ENCODE measurements at regions not wholly inside any gene's neighbourhood (a gene's known extent, or its start where the extent isn't known, plus 50 kb on each side); places are given as distances from the start of the nearest gene placed in this dataset.
"Not testable (repeated sequence)": the region's sequence is repeated elsewhere in the genome, so short reads cannot be mapped to it uniquely, and the experiment has no call there.

DNA sequence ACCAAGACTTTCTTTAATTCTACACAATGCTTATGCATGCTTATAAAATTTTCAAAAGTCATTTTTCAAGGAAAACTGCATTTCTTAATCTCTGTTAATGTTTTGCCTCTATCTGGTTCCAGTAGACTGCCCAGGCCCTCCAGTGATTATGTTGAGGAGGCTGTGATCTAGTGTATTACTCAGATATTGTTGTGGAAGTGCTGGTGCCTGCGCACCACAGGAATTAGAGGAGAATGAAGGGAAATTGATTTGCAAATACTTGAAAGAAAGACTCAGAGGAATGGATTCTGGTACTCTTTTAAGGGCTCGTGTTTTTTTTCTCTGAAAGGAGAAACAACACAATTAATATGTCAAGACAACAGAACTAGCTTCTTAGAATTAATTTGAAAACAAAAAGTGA lies 1015.1 kb downstream of the RPA4 start:
- no peak overlapping the region for H3K4me3 ChIP-seq
- no peaks in the 10 kb centered on the region for H3K4me1 ChIP-seq
- TF ChIP-seq, protein P1, sequence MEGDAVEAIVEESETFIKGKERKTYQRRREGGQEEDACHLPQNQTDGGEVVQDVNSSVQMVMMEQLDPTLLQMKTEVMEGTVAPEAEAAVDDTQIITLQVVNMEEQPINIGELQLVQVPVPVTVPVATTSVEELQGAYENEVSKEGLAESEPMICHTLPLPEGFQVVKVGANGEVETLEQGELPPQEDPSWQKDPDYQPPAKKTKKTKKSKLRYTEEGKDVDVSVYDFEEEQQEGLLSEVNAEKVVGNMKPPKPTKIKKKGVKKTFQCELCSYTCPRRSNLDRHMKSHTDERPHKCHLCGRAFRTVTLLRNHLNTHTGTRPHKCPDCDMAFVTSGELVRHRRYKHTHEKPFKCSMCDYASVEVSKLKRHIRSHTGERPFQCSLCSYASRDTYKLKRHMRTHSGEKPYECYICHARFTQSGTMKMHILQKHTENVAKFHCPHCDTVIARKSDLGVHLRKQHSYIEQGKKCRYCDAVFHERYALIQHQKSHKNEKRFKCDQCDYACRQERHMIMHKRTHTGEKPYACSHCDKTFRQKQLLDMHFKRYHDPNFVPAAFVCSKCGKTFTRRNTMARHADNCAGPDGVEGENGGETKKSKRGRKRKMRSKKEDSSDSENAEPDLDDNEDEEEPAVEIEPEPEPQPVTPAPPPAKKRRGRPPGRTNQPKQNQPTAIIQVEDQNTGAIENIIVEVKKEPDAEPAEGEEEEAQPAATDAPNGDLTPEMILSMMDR (IDR thresholded peaks at IDR 0.05): no peak
- DNase-seq: no peak
- H3K9me3 ChIP-seq: no peaks in the 10 kb centered on the region
- no peaks in the 10 kb centered on the region for H3K27me3 ChIP-seq
- no peak overlapping the region for H3K27ac ChIP-seq
- intact Hi-C loops (cut with DNase I): no loop called here
- H3K36me3 ChIP-seq: no peaks in the 10 kb centered on the region
- no peak overlapping the region for H3K9ac ChIP-seq (ENCODE audit: low read depth in 2 of 2, low read length in 2 of 2)

- no peaks in the 10 kb centered on the region for H3K4me1 ChIP-seq
- no peak overlapping the region for H3K9ac ChIP-seq (ENCODE audit: low read depth in 2 of 2, low read length in 2 of 2)
- TF ChIP-seq, protein P1 (IDR thresholded peaks at IDR 0.05): no peak
- H3K27me3 ChIP-seq: no peaks in the 10 kb centered on the region
- H3K36me3 ChIP-seq: no peaks in the 10 kb centered on the region
- H3K4me3 ChIP-seq: no peak overlapping the region
- no peak for DNase-seq
- intact Hi-C loops (cut with DNase I): no loop called here
- H3K27ac ChIP-seq: no peak overlapping the region
- H3K9me3 ChIP-seq: no peaks in the 10 kb centered on the region
These were observed 1024.1 kb downstream of the RPA4 start for GRCh38 chrX:97907791-97908190.

- H3K4me1 ChIP-seq: no peaks in the 10 kb centered on the region
- H3K4me3 ChIP-seq: no peak overlapping the region
- DNase-seq: no peak
- no peaks in the 10 kb centered on the region for H3K27me3 ChIP-seq
- H3K36me3 ChIP-seq: no peaks in the 10 kb centered on the region
- TF ChIP-seq, protein P1 (IDR thresholded peaks at IDR 0.05): no peak
- H3K27ac ChIP-seq: no peak overlapping the region
- no peak overlapping the region for H3K9ac ChIP-seq (ENCODE audit: low read depth in 2 of 2, low read length in 2 of 2)
- intact Hi-C loops (cut with DNase I): no loop called here
- H3K9me3 ChIP-seq: no peaks in the 10 kb centered on the region
These were observed 1025.5 kb downstream of the RPA4 start for GRCh38 chrX:97909245-97909644.

GRCh38 chrX:97915390-97915789 lies 1031.7 kb downstream of the RPA4 start:
- H3K4me1 ChIP-seq; H3K27me3 ChIP-seq; DNase-seq; H3K9ac ChIP-seq (ENCODE audit: low read depth in 2 of 2, low read length in 2 of 2); intact Hi-C loops (cut with DNase I); H3K36me3 ChIP-seq; H3K9me3 ChIP-seq; H3K4me3 ChIP-seq; H3K27ac ChIP-seq: not testable (repeated sequence)

DNA sequence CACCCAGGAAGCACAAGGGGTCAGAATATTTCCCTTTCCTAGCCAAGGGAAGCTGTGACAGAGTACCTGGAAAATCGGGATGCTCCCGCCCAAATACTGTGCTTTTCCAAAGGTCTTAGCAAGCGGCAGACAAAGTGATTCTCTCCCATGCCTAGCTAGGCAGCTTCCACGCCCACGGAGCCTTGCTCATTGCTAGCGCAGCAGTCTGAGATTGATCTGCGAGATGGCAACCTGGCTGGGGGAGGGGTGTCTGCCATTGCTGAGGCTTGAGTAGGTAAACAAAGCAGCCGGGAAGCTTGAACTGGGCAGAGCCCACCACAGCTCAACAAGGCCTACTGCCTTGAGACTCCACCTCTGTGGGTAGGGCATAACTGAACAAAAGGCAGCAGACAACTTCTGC lies 1037.5 kb downstream of the RPA4 start:
- DNase-seq; H3K9ac ChIP-seq (ENCODE audit: low read depth in 2 of 2, low read length in 2 of 2); H3K4me1 ChIP-seq; H3K36me3 ChIP-seq; H3K27me3 ChIP-seq; H3K4me3 ChIP-seq; H3K27ac ChIP-seq; intact Hi-C loops (cut with DNase I); H3K9me3 ChIP-seq: not testable (repeated sequence)

- intact Hi-C loops (cut with DNase I): no loop called here
- TF ChIP-seq, protein P1 (IDR thresholded peaks at IDR 0.05): no peak
These were observed 1047.9 kb downstream of the RPA4 start for GRCh38 chrX:97931586-97931985.

GRCh38 chrX:97936296-97936695 lies 1052.6 kb downstream of the RPA4 start:
- Histone ChIP-seq H3K27ac (no peak overlapping the region), H3K27me3 (no peaks in the 10 kb centered on the region), H3K36me3 (no peaks in the 10 kb centered on the region), H3K9me3 (no peaks in the 10 kb centered on the region), H3K4me3 (no peak overlapping the region), H3K9ac (ENCODE audit: low read depth in 2 of 2, low read length in 2 of 2) (no peak overlapping the region), H3K4me1 (no peaks in the 10 kb centered on the region)
- intact Hi-C loops (cut with DNase I): no loop called here
- TF ChIP-seq, protein P1 (IDR thresholded peaks at IDR 0.05): no peak
- no peak for DNase-seq

More at GRCh38 chrX:97931586-97931985, 1047.9 kb downstream of the RPA4 start:
- Histone ChIP-seq H3K9ac (ENCODE audit: low read depth in 2 of 2, low read length in 2 of 2) (no peak overlapping the region), H3K27me3 (no peaks in the 10 kb centered on the region), H3K9me3 (no peaks in the 10 kb centered on the region), H3K4me3 (no peak overlapping the region), H3K36me3 (no peaks in the 10 kb centered on the region), H3K27ac (no peak overlapping the region), H3K4me1 (no peaks in the 10 kb centered on the region)
- DNase-seq: no peak

All from colonic mucosa (tissue), 4 donors.